ENCODE measurements at regions not wholly inside any gene's neighbourhood (a gene's known extent, or its start where the extent isn't known, plus 50 kb on each side); places are given as distances from the start of the nearest gene placed in this dataset.
A peak's percentile ranks its signal among the peaks of the same experiment; 100 is the strongest.
"Not testable (repeated sequence)": the region's sequence is repeated elsewhere in the genome, so short reads cannot be mapped to it uniquely, and the experiment has no call there.

DNA sequence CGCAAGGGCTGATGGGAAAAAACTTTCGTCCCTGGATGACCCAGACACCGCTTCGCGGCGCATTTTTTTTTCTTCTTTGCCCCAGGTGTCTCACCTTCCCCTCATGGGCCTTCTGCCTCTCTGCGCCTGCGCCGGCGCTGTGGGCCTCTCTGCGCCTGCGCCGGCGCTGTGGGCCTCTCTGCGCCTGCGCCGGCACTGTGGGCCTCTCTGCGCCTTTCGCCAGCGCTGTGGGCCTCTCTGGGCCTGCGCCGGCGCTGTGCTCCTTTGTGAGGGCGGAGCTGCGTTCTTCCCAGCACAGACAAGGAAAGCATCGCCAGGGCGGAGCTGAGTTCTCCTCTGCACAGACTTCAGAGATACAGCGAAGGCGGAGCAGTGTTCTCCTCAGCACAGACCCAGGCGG is 3703.0 kb upstream of the OR11H1 start:
- not testable (repeated sequence) for H4K91ac ChIP-seq (ENCODE audit: low read depth, low read length, poor library complexity); H3K9me3 ChIP-seq (replicated peaks in 1 of 2; ENCODE audit: control insufficient read depth in 2 of 2, insufficient read depth in 1 of 2, low read depth in 1 of 2, low read length in 2 of 2); H3K4me3 ChIP-seq (ENCODE audit: low read length in 2 of 2); H3K4me2 ChIP-seq (ENCODE audit: insufficient read depth, low read length, poor library complexity, severe bottlenecking); H3K4ac ChIP-seq (ENCODE audit: low read length); H2BK5ac ChIP-seq (ENCODE audit: low read length); H3K36me3 ChIP-seq (replicated peaks in 1 of 2; ENCODE audit: control insufficient read depth in 2 of 2, insufficient read depth in 2 of 2, low read length in 2 of 2); H2BK120ac ChIP-seq (ENCODE audit: low read depth, low read length); H3K9ac ChIP-seq (ENCODE audit: low read depth, low read length, poor library complexity); H2BK15ac ChIP-seq (ENCODE audit: low read length); H3K79me1 ChIP-seq (ENCODE audit: low read depth, low read length); H2BK12ac ChIP-seq (ENCODE audit: low read length); H3K4me1 ChIP-seq (ENCODE audit: control insufficient read depth in 2 of 2, insufficient read depth in 1 of 2, low read depth in 1 of 2, low read length in 2 of 2); H2AFZ ChIP-seq (ENCODE audit: low read length); H3K18ac ChIP-seq (ENCODE audit: low read length); H3K27me3 ChIP-seq (ENCODE audit: control insufficient read depth in 3 of 3, insufficient read depth in 3 of 3, low read depth in 1 of 3, low read length in 3 of 3); H3K23ac ChIP-seq (ENCODE audit: low read depth, low read length, poor library complexity); H2AK5ac ChIP-seq (ENCODE audit: low read depth, low read length); H3K14ac ChIP-seq (ENCODE audit: low read length); DNase-seq (ENCODE audit: low spot score); H4K8ac ChIP-seq (ENCODE audit: low read depth, low read length); H3K27ac ChIP-seq (replicated peaks; ENCODE audit: low read length)
- WGBS, 2 donors (ENCODE audit: extremely low coverage in 2 of 2, insufficient read length in 2 of 2, insufficient replicate concordance in 1 of 2): no CpG with 5 or more reads among the region's 30 CpGs

DNA sequence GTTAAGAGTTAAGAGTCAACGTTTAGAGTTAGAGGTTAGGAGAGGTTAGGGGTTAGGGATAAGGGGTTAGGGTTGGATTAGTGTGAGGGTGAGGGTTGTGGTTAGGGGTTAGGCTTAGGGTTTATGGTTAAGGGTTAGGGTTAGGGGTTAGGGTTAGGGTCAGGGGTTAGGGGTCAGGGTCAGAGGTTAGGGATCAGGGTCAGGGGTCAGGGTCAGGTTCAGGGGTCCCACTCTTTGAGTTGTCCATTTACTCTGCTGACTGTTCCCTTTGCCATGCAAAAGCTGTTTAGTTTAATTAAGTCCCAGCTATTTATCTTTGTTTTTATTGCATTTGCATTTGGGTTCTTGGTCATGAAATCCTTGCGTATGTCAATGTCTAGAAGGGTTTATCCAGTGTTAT is 3702.0 kb upstream of the OR11H1 start:
- H3K9me3 ChIP-seq (replicated peaks in 1 of 2; ENCODE audit: control insufficient read depth in 2 of 2, insufficient read depth in 1 of 2, low read depth in 1 of 2, low read length in 2 of 2); H4K8ac ChIP-seq (ENCODE audit: low read depth, low read length); H2BK12ac ChIP-seq (ENCODE audit: low read length); H2BK5ac ChIP-seq (ENCODE audit: low read length); H3K27me3 ChIP-seq (ENCODE audit: control insufficient read depth in 3 of 3, insufficient read depth in 3 of 3, low read depth in 1 of 3, low read length in 3 of 3); H2BK120ac ChIP-seq (ENCODE audit: low read depth, low read length); H3K36me3 ChIP-seq (replicated peaks in 1 of 2; ENCODE audit: control insufficient read depth in 2 of 2, insufficient read depth in 2 of 2, low read length in 2 of 2); H3K14ac ChIP-seq (ENCODE audit: low read length); H3K4me1 ChIP-seq (ENCODE audit: control insufficient read depth in 2 of 2, insufficient read depth in 1 of 2, low read depth in 1 of 2, low read length in 2 of 2); DNase-seq (ENCODE audit: low spot score); H3K27ac ChIP-seq (replicated peaks; ENCODE audit: low read length); H3K4ac ChIP-seq (ENCODE audit: low read length); H3K9ac ChIP-seq (ENCODE audit: low read depth, low read length, poor library complexity); H2AK5ac ChIP-seq (ENCODE audit: low read depth, low read length); H3K4me2 ChIP-seq (ENCODE audit: insufficient read depth, low read length, poor library complexity, severe bottlenecking); H3K23ac ChIP-seq (ENCODE audit: low read depth, low read length, poor library complexity); H2BK15ac ChIP-seq (ENCODE audit: low read length); H3K79me1 ChIP-seq (ENCODE audit: low read depth, low read length); H4K91ac ChIP-seq (ENCODE audit: low read depth, low read length, poor library complexity); H3K4me3 ChIP-seq (ENCODE audit: low read length in 2 of 2); H3K18ac ChIP-seq (ENCODE audit: low read length); H2AFZ ChIP-seq (ENCODE audit: low read length): not testable (repeated sequence)
- WGBS, 2 donors (ENCODE audit: extremely low coverage in 2 of 2, insufficient read length in 2 of 2, insufficient replicate concordance in 1 of 2): no CpG with 5 or more reads among the region's 2 CpGs

DNA sequence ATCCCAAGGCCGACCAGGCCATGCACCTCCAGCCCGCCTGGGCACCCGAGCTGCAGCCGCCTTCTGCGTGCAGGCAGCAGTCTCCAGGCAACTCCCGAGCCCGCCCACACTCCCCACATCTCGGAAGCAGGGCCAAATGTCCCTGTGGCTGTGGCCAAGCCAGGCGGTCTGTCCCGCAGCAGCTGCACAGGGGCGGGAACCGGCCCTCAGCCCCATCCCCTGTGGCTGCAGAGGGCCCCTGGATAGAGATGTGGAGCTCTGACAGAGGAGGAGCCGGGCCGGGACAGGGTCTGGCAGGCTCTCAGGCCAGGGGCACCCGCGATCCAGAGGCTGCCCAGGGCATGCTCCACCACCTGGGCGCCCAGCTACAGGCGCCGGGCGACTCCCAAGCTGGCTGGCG is 3698.6 kb upstream of the OR11H1 start:
- not testable (repeated sequence) for H2BK15ac ChIP-seq (ENCODE audit: low read length); H3K18ac ChIP-seq (ENCODE audit: low read length); H4K8ac ChIP-seq (ENCODE audit: low read depth, low read length); H3K4me3 ChIP-seq (ENCODE audit: low read length in 2 of 2); H3K27ac ChIP-seq (replicated peaks; ENCODE audit: low read length); H3K4me2 ChIP-seq (ENCODE audit: insufficient read depth, low read length, poor library complexity, severe bottlenecking); H3K4ac ChIP-seq (ENCODE audit: low read length); H2AK5ac ChIP-seq (ENCODE audit: low read depth, low read length); H3K9me3 ChIP-seq (replicated peaks in 1 of 2; ENCODE audit: control insufficient read depth in 2 of 2, insufficient read depth in 1 of 2, low read depth in 1 of 2, low read length in 2 of 2); H3K36me3 ChIP-seq (replicated peaks in 1 of 2; ENCODE audit: control insufficient read depth in 2 of 2, insufficient read depth in 2 of 2, low read length in 2 of 2); H2BK5ac ChIP-seq (ENCODE audit: low read length); H3K9ac ChIP-seq (ENCODE audit: low read depth, low read length, poor library complexity); H2AFZ ChIP-seq (ENCODE audit: low read length); H3K4me1 ChIP-seq (ENCODE audit: control insufficient read depth in 2 of 2, insufficient read depth in 1 of 2, low read depth in 1 of 2, low read length in 2 of 2); H3K14ac ChIP-seq (ENCODE audit: low read length); H3K79me1 ChIP-seq (ENCODE audit: low read depth, low read length); H3K23ac ChIP-seq (ENCODE audit: low read depth, low read length, poor library complexity); DNase-seq (ENCODE audit: low spot score); H4K91ac ChIP-seq (ENCODE audit: low read depth, low read length, poor library complexity); H2BK120ac ChIP-seq (ENCODE audit: low read depth, low read length); H3K27me3 ChIP-seq (ENCODE audit: control insufficient read depth in 3 of 3, insufficient read depth in 3 of 3, low read depth in 1 of 3, low read length in 3 of 3)
- H2BK12ac ChIP-seq (ENCODE audit: low read length): peak overlapping the region; percentile 58
- no CpG with 5 or more reads among the region's 21 CpGs for WGBS, 2 donors (ENCODE audit: extremely low coverage in 2 of 2, insufficient read length in 2 of 2, insufficient replicate concordance in 1 of 2)

Data from neuronal stem cell (in vitro differentiated cells).